ENCODE measurements at regions not wholly inside any gene's neighbourhood (a gene's known extent, or its start where the extent isn't known, plus 50 kb on each side); places are given as distances from the start of the nearest gene placed in this dataset.
"Not testable (repeated sequence)": the region's sequence is repeated elsewhere in the genome, so short reads cannot be mapped to it uniquely, and the experiment has no call there.

GRCh38 chr10:56181607-56182006 lies 179.5 kb downstream of the ZWINT start:
- TF ChIP-seq CTCF (conservative IDR thresholded peaks at IDR 0.05; ENCODE audit: control insufficient read depth, insufficient read depth, low read depth, low read length): no peak
- no peak overlapping the region for H3K4me3 ChIP-seq (ENCODE audit: control insufficient read depth, low read depth, low read length)
- DNase-seq (ENCODE audit: low read depth): no peak

DNA sequence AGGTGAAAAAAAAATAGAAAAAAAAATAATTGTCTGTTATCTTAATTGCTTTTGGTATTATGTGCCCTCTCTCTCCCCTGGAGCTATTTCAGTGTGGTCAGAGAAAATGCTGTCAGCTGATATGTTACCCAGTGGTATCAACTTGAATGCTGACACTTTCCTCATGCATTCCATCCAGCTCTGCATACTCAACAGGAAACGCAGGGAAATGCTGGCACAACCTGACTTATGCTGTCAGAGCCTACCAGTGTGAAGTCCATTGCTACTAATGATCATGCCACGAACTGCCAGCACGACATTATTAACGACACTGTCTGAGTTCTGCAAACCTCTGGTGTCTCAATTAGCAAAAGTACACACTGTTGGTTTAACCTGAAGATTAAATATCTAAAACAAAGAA lies 182.8 kb downstream of the ZWINT start:
- TF ChIP-seq CTCF (conservative IDR thresholded peaks at IDR 0.05; ENCODE audit: control insufficient read depth, insufficient read depth, low read depth, low read length): no peak
- DNase-seq (ENCODE audit: low read depth): no peak
- H3K4me3 ChIP-seq (ENCODE audit: control insufficient read depth, low read depth, low read length): no peak overlapping the region

GRCh38 chr10:56155091-56155513 lies 206.0 kb downstream of the ZWINT start:
- not testable (repeated sequence) for H3K4me3 ChIP-seq (ENCODE audit: control insufficient read depth, low read depth, low read length); DNase-seq (ENCODE audit: low read depth)

- DNase-seq (ENCODE audit: low read depth): no peak
- no peak overlapping the region for H3K4me3 ChIP-seq (ENCODE audit: control insufficient read depth, low read depth, low read length)
- no peak for TF ChIP-seq CTCF (conservative IDR thresholded peaks at IDR 0.05; ENCODE audit: control insufficient read depth, insufficient read depth, low read depth, low read length)
These were observed 214.3 kb downstream of the ZWINT start for GRCh38 chr10:56146806-56147205.

GRCh38 chr10:56142092-56142728 lies 218.8 kb downstream of the ZWINT start:
- no peak for DNase-seq (ENCODE audit: low read depth)
- H3K4me3 ChIP-seq (ENCODE audit: control insufficient read depth, low read depth, low read length): no peak overlapping the region
- TF ChIP-seq CTCF (conservative IDR thresholded peaks at IDR 0.05; ENCODE audit: control insufficient read depth, insufficient read depth, low read depth, low read length): no peak

DNA sequence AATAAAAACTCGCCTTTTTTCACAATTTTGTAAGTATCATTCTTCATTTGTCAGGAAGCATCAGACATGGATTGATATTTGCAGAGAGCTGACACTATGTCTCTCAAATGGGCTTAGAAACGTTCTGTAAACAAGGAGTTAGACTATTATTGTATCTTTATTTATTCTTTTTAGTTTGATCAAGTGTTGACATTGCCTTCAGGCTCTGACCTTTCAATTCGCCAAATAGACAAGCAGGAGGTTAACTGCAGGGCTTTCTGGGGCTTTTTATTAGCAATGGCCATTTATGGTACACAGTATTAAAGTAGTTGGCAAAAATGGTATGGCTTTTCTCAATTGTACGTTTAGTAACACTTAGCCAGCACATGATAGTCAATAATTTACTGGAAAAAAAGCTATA lies 221.7 kb downstream of the ZWINT start:
- TF ChIP-seq CTCF (conservative IDR thresholded peaks at IDR 0.05; ENCODE audit: control insufficient read depth, insufficient read depth, low read depth, low read length): no peak
- DNase-seq (ENCODE audit: low read depth): no peak
- H3K4me3 ChIP-seq (ENCODE audit: control insufficient read depth, low read depth, low read length): no peak overlapping the region

GRCh38 chr10:56135828-56136227 lies 225.2 kb downstream of the ZWINT start:
- DNase-seq (ENCODE audit: low read depth): no peak
- TF ChIP-seq CTCF (conservative IDR thresholded peaks at IDR 0.05; ENCODE audit: control insufficient read depth, insufficient read depth, low read depth, low read length): no peak
- no peak overlapping the region for H3K4me3 ChIP-seq (ENCODE audit: control insufficient read depth, low read depth, low read length)

Measured in fibroblast of mammary gland (primary cell).